Subcutaneous abdominal adipose tissue (tissue), 5 donors: ENCODE measurements at regions not wholly inside any gene's neighbourhood (a gene's known extent, or its start where the extent isn't known, plus 50 kb on each side); places are given as distances from the start of the nearest gene placed in this dataset.

Source experiments
- H3K27ac ChIP-seq: one replicate; pipeline ENCODE4 v1.7.0; 2013; ENCODE audit warnings: low read depth, mild to moderate bottlenecking, inconsistent platforms, low read length, moderate library complexity
- H3K27me3 ChIP-seq, 5 donors: one replicate each; pipeline ENCODE4 v1.7.0; 2013; ENCODE audit warnings: low read length in 5 of 5, inconsistent platforms in 1 of 5; ENCODE audit not compliant: control insufficient read depth in 5 of 5, insufficient read depth in 4 of 5
- H3K36me3 ChIP-seq, 5 donors: one replicate each; pipeline ENCODE4 v1.7.0; 2013; ENCODE audit warnings: low read length in 5 of 5; ENCODE audit not compliant: control insufficient read depth in 5 of 5, insufficient read depth in 5 of 5
- H3K4me1 ChIP-seq, 5 donors: one replicate each; pipeline ENCODE4 v1.7.0; 2013; ENCODE audit warnings: low read length in 5 of 5, mild to moderate bottlenecking in 3 of 5, moderate library complexity in 1 of 5; ENCODE audit not compliant: control insufficient read depth in 5 of 5, insufficient read depth in 5 of 5
- H3K4me3 ChIP-seq, 5 donors: one replicate each; pipeline ENCODE4 v1.7.0; 2013; ENCODE audit warnings: low read length in 5 of 5, low read depth in 1 of 5
- H3K9ac ChIP-seq, 5 donors: one replicate each; pipeline ENCODE4 v1.7.0; 2013; ENCODE audit warnings: low read length in 5 of 5, mild to moderate bottlenecking in 4 of 5, moderate library complexity in 3 of 5
- H3K9me3 ChIP-seq, 5 donors: one replicate each; pipeline ENCODE4 v1.7.0; 2013; ENCODE audit warnings: low read length in 5 of 5; ENCODE audit not compliant: control insufficient read depth in 5 of 5
- donor health status: healthy.
- donor health status: healthy.
- donor health status: healthy.
- donor health status: healthy.
- donor health status: healthy.

DNA sequence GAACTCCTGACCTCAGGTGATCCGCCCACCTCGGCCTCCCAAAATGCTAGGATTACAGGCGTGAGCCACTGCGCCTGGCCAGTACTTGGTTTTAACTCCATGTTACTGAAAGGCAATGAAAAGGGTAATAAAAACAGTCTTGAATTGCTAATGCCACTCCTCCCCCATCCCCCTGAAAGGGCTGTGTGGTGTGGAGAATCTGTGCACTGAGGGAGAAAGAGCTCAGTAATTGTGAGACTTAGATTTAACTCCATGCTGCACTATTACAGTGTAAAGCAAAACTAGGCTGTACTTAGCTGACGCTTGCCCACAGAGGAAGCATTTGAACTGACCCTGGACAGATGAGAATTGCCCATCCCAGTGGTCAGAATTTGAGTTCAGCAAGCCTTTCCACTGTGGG lies 1662.4 kb upstream of the ACO1 start:
- no peaks in the 10 kb centered on the region for H3K36me3 ChIP-seq
- no peak overlapping the region for H3K9ac ChIP-seq
- H3K9me3 ChIP-seq = no peaks in the 10 kb centered on the region
- H3K27ac ChIP-seq = no peak overlapping the region
- H3K4me1 ChIP-seq = no peaks in the 10 kb centered on the region
- no peak overlapping the region for H3K4me3 ChIP-seq
- no peaks in the 10 kb centered on the region for H3K27me3 ChIP-seq

GRCh38 chr9:30723656-30724055 lies 1660.8 kb upstream of the ACO1 start:
- Histone ChIP-seq H3K27ac (no peak overlapping the region), H3K27me3 (no peaks in the 10 kb centered on the region), H3K9ac (no peak overlapping the region), H3K9me3 (no peaks in the 10 kb centered on the region), H3K4me3 (no peak overlapping the region), H3K4me1 (no peaks in the 10 kb centered on the region), H3K36me3 (no peaks in the 10 kb centered on the region)

- H3K4me1 ChIP-seq = no peaks in the 10 kb centered on the region
- no peak overlapping the region for H3K9ac ChIP-seq
- H3K9me3 ChIP-seq = no peaks in the 10 kb centered on the region
Measured at GRCh38 chr9:30732060-30732459, 1652.4 kb upstream of the ACO1 start.

GRCh38 chr9:30744871-30745270 lies 1639.6 kb upstream of the ACO1 start:
- Histone ChIP-seq H3K27me3 (no peaks in the 10 kb centered on the region), H3K36me3 (no peaks in the 10 kb centered on the region), H3K9me3 (no peaks in the 10 kb centered on the region), H3K4me3 (no peak overlapping the region), H3K27ac (no peak overlapping the region), H3K4me1 (no peaks in the 10 kb centered on the region), H3K9ac (no peak overlapping the region)

More at GRCh38 chr9:30732060-30732459, 1652.4 kb upstream of the ACO1 start:
- H3K4me3 ChIP-seq = no peak overlapping the region
- H3K36me3 ChIP-seq = no peaks in the 10 kb centered on the region
- no peak overlapping the region for H3K27ac ChIP-seq
- no peaks in the 10 kb centered on the region for H3K27me3 ChIP-seq

DNA sequence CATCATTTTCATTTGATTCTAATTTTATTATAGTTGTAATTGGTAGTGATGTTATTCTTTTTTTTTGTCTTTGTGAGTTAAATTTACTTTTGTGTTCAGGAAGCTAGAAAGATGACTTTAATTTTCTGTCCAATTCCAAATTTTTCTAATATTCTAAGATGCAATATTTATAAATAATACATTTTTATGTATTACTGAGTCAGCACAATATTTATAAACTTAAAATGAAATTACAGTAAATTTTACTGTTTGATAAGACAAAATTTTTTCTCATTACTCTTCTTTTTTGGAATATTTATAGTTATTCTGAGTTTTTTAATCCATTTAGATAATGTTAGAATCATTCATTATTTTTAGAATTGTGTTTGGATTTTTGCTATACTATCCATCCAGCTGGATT lies 1637.9 kb upstream of the ACO1 start:
- Histone ChIP-seq H3K9me3 (no peaks in the 10 kb centered on the region), H3K27me3 (no peaks in the 10 kb centered on the region), H3K9ac (no peak overlapping the region), H3K4me1 (no peaks in the 10 kb centered on the region), H3K27ac (no peak overlapping the region), H3K4me3 (no peak overlapping the region), H3K36me3 (no peaks in the 10 kb centered on the region)

DNA sequence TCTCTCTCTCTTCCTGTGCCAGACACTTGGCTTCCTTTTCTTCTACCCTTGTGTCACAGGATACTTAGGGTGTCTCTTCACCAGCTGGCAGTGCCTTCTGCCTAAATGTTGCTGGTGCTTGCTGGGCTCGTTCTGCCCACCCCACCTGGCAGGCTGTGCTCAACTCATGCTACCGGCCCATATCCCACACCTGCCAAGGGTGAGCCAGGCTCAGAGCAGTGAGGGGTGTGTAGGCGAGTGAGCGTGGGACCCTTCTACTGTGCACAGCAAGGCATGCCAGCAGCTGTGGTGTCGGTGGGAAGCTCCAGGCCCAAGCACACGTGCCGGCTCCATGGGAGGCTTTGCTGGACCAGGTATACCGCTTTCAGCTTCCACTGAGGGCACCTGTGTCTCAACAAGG lies 1626.7 kb upstream of the ACO1 start:
- H3K27ac ChIP-seq = no peak overlapping the region
- no peaks in the 10 kb centered on the region for H3K36me3 ChIP-seq
- no peak overlapping the region for H3K9ac ChIP-seq
- H3K4me3 ChIP-seq = no peak overlapping the region
- H3K9me3 ChIP-seq = peaks cover 0 to 4% (median 0%) of the 10 kb centered on the region in 5 donors
- H3K27me3 ChIP-seq = no peaks in the 10 kb centered on the region
- peaks cover 0 to 9% (median 2%) of the 10 kb centered on the region in 5 donors for H3K4me1 ChIP-seq

DNA sequence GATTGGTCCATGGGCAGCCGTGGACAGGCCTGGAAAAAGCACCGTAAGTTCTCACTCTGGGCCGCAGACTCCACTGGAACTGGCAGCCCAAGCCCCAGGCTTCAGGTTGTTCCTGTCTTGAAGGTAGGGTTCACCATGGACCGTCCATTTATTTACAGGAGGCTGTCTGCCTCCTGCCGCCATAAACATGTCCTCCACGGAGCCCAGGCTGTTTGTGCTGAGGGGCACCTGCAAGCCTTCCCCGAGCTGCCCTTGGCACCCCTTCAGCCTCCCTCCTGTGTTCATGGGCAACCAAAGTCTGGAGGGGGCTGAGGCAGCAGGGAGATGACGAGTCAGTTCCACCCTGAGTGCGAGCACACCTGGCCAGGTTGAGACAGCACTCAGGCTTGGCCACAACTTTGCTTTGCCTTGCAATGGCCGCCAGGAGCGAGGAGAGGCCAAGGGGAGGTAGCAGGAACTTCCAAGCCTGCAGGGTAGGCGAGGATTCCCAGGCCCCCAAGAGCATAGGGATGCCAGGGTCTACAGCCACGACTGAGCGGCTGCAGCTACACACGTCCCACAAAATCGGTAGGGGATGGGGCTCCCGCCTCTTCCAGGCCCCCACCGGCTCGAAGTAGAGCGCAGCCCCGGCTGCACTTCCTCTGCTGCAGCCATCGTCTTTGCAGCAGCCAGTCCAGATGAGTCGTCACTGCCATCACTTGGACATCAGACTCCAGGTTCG lies 1625.6 kb upstream of the ACO1 start:
- no peak overlapping the region for H3K4me3 ChIP-seq

DNA sequence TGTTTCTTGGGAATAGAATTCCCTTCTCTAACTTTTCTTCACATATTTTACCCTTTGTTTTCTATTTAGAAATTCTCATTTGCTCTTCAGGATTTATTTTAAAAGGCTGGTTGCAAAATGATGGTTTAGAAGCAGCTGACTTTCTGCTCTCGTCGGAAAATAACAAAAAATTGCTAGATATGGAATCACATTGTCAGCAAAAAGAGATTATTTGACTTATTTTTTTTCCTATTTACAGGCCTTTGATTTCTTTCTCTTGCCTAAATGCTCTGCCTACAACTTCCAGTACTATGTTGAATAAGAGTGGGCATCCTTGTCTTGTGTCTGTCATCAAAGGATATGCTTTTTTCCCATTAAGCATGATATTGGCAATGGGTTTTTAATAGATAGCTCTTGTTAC lies 1619.1 kb upstream of the ACO1 start:
- Histone ChIP-seq H3K9me3 (no peaks in the 10 kb centered on the region), H3K4me3 (no peak overlapping the region), H3K27me3 (no peaks in the 10 kb centered on the region), H3K9ac (no peak overlapping the region), H3K27ac (no peak overlapping the region), H3K36me3 (no peaks in the 10 kb centered on the region), H3K4me1 (no peaks in the 10 kb centered on the region)

More for the DNA sequence above, 1625.6 kb upstream of the ACO1 start:
- no peaks in the 10 kb centered on the region for H3K36me3 ChIP-seq
- peaks cover 0 to 9% (median 2%) of the 10 kb centered on the region in 5 donors for H3K4me1 ChIP-seq
- H3K27me3 ChIP-seq = no peaks in the 10 kb centered on the region
- H3K27ac ChIP-seq = no peak overlapping the region
- no peak overlapping the region for H3K9ac ChIP-seq
- H3K9me3 ChIP-seq = peaks cover 0 to 4% (median 0%) of the 10 kb centered on the region in 5 donors

DNA sequence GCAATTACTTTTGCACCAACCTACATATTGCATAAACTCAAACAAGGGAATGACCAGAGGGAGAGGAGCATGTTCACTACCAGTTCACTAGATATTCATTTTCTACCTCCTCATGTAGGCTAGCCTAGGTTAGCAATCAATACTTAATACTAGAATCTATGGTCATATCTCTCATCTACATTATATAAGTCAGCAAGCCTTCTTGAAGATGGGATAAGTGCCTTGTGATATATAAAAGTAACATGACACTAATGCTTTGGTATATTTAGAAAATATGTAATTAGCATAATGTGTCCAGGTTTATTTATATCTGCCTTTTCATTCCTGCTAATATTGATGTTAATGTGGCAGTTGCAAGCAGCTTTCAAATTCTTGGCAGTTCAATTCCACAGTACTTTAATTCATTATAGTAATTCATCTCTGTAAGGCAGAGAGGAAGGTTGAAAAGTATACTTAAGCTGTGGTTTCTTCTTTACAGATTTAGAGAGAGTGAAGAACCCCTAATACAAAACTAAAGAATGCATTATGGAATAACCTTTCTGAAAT lies 1613.2 kb upstream of the ACO1 start:
- no peaks in the 10 kb centered on the region for H3K4me1 ChIP-seq
- no peaks in the 10 kb centered on the region for H3K27me3 ChIP-seq
- H3K9ac ChIP-seq = no peak overlapping the region
- H3K27ac ChIP-seq = no peak overlapping the region
- H3K36me3 ChIP-seq = no peaks in the 10 kb centered on the region
- peaks cover 0 to 4% (median 0%) of the 10 kb centered on the region in 5 donors for H3K9me3 ChIP-seq
- no peak overlapping the region for H3K4me3 ChIP-seq

GRCh38 chr9:30771760-30772159 lies 1612.7 kb upstream of the ACO1 start:
- Histone ChIP-seq H3K9me3 (peaks cover 0 to 4% (median 0%) of the 10 kb centered on the region in 5 donors), H3K27me3 (no peaks in the 10 kb centered on the region), H3K4me3 (no peak overlapping the region)

More at GRCh38 chr9:30771760-30772159, 1612.7 kb upstream of the ACO1 start:
- Histone ChIP-seq H3K9ac (no peak overlapping the region), H3K36me3 (no peaks in the 10 kb centered on the region), H3K4me1 (no peaks in the 10 kb centered on the region), H3K27ac (no peak overlapping the region)
